ENCODE measurements at regions not wholly inside any gene's neighbourhood (a gene's known extent, or its start where the extent isn't known, plus 50 kb on each side); places are given as distances from the start of the nearest gene placed in this dataset.

DNA sequence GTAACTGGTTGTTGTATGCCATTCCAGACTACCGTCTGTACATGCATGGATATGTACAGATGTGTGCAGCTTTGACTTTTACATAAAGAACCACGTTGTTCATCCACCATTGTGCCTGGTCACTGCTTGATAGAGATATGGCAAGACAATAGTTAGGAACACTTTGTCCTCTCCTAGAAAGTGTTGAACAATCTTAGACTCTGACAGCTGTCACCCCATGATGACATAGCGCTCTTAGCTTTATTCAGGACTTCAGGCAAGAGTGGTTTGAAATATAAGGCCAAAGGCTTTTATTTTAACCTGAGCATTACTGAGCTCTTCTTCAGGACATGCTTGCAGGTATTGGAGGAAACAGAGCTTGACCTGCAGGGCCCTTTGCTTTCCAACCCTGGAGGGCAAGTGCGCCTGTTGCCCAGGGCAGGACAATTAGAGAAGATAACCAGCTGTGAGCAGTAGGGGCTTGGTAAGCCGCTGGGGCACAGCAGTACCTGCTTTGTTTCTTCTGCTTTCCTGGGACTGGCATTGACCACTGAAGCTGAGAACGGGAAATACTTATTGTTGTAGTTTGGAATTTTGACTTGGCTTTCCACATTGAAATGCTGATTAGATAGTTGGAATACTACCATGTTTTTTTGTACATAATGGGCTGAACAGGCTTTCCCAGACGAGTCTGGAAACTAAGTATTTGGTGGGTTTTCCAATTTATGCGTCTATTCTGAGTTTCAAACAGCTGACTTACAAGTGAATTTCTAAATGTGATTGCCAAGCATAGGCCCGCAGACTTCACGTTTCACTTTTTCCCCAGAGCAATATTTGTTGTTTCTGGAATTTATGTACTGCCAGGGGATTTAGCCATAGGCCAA, 51.1 kb downstream of the GARRE1 start:
- no peak for DNase-seq (ENCODE audit: low spot score)

DNA sequence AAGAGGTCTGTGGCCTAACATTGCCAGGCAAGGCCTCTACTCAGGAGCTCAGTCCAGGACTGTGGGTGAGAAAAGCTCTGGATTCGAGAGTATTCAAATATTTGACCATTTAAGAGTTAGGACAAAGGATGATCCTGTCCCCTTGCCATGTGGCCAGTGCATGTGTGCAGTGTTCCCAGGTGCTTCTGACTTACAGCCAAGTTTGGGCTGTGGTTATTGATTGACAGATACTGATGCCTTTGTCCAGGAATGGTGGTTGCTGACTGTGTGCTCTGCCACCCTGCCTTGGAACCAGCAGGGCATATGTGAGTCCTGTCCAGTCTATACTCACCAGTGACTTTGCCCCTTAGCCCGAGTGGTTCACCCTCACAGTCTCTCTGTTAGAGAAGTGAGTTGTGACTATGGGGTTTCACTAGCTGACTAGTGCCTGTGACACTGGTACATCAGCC, 51.9 kb downstream of the GARRE1 start:
- no peak for DNase-seq (ENCODE audit: low spot score)

DNA sequence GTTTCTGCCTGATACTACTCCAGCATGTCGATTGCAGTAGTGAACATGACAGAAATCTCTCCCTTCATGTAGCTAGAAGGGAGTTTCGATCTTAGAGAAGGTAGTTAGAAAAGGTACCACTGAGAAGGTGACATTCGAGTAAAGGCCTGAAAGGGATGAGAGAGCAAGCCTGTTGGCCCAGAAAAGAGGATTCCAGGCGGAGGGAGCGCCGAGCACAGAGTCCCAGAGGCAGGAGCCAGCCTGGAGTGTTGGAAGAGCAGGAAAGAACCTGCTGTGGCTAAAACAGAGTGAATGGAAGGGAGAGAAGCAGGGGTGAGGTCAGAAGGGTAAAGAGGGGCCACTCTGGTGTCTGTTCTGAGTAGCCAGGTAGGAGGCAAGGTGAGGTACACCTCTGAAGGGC, 52.5 kb downstream of the GARRE1 start:
- no peak for DNase-seq (ENCODE audit: low spot score)

DNA sequence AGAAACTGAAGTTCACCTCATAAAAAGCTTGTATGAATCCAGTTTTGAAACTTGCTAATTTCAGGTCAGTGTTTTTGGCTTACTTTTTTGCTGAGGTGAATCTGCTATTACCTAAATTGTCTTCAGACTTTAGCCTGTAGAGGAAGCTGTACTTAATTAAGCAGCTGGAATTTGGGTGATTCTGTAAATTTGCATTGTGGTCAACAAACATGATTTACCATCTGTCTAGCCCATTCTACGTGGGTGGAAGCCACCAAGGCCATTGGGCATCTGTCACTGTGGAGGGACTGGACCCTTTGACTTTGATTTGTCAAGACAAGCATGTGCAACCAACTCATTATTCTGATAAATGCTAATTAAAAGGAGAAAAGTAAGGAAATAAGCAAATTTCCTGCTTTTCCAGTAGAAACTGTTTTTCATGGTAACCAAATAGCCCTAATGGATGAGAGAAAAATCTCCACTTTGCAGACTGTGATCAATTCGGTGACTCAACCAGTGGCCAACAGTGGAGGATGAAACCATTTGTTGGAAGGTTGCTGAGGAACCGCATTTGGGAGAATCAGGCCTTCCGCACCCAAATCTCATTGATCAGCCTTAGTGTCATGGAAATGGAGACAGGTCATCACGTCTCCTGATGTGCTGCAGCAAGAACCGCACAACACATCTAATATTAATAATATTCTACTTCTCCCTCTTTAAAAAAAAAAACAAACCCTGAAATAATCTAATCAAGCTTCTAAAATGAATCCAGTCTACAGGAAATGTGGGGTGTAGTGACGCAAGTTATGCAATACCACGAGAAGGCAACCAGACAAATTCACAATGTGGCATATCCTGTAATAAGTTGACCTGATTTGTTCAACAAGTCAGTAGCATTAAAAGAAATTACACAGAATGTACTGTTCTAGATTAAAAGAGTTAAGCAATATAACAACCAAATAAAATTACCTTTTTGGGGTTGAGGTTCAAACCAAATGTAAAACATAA, 54.3 kb downstream of the GARRE1 start:
- peak; percentile 30 for DNase-seq (ENCODE audit: low spot score)

DNA sequence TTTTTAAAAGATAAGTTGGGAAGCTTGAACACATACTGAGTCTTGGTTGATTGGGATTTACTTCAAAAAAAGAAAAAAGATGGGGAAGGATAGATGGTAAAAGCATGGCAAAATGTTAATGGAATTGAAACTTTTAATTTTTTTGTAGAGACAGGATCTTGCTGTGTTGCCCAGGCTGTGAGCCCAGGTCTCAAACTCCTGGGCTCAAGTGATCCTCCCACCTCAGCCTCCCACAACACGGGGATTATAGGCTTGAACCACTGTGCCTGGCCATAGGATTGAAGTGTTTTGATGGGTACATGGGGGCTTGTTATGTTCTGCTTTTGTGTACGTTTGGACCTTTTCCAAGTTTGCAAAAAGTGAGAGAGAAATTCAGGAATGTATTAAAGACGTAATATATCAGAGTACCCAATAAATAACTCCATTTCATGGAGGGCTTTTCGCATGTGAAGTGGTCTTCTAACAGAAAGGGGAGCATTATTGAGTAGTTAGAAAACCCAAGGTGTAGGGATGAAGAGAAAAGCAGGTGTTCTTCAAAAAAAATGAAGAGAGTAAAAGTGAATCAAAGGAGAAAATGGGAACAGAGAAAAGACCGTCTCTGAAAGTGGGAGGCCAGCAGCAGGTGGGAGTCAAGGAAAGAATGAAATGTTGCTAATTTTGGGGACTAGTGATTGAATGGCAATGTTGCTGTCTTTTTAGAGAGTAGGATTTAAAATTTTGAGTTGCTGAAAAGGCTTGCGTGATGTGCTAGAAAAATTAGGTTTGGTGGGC, 55.2 kb downstream of the GARRE1 start:
- no peak for DNase-seq (ENCODE audit: low spot score)

DNA sequence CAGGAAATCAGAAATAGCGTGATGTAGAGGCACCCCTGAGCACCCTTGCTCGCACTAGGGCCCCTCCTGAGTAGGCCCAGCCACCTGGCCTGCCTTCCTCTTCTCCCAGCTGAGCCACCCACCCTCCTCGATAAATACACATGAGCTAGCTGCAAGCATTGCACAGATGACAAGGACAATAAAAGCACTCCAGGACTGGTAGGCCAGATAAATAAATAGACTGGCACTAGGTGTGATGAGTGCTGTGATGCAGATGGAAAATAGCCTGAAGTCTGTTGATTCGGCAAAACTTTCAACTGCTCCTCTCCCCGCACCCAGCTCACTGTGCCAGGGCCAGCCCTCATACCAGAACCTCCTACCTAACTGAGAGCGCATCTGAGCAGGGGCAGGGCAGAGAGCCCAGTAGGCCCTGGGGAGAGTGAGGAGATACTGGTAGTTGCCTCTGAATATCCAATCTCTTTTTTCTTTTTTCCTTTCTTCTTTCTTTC, 54.5 kb upstream of the GPI start:
- no peak for DNase-seq (ENCODE audit: low spot score)

DNA sequence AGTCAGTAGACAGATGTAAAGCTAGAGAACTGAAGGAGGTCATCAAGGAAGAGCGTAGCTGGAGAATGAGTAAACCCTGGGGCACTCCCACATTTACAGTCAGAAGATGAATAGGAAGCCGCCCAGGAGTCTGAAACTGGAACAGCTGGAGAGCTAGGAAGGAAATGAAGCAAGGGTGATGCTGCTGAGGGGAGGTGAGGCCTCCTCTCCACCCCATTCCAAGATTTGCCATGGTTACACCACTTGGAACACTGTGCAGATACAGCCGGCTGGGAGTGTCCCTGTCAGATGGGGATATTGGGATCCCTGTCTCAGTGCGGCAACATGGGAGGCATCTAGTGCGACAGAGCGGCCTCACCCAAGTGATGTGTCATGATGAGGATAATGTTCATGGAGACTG, 51.8 kb upstream of the GPI start:
- no peak for DNase-seq (ENCODE audit: low spot score)

DNA sequence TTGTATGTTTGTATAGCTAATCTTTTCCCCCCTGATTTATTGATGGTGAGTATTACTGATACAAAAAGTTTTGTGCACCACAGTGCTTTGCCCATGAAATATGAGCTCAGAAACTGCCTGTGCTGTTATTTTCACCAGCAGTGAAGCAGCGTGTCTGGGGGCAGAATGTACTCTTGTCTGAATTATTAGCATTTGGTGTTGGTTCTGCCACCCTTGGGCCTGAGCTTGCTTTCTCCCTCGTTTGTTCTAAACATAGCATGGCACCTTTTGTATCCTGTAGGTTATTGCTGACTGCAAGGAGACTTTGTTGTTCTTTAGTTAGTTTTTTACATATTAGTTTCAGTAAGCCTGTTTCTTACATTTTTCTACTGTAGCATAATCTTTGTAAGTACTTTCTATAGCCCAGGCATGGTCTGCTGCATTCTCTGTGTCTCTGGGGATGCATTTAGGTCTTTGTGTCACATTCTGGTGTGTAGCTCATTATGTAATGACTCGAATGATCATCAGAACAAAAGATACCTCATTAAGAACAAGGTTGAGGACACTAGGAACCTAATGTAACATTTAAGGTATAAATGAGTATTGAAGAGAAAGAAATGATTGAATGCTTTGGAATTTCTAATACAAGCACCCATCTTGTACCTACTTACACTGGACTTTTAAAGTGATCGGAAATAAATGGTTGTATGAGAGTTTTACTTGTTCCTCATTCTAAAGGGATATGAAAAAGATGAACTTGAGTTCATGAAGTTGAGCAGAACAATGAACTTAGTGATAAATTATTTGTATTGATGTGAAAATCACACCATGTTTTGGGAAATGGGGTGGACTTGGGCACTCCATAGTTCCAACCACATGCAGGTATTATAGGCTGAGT, 50.3 kb upstream of the GPI start:
- no peak for DNase-seq (ENCODE audit: low spot score)

Data from CD4-positive, alpha-beta T cell treated with Interleukin-2 at 100 ng/mL for 4 hours (primary cell).